NB4 (cell line): ENCODE measurements at regions not wholly inside any gene's neighbourhood (a gene's known extent, or its start where the extent isn't known, plus 50 kb on each side); places are given as distances from the start of the nearest gene placed in this dataset.

Source experiments
- CTCF ChIP-seq: IDR thresholded peaks from one replicate; pipeline ENCODE4 v1.5.1; 2012; ENCODE audit warnings: low read depth, low read length
- MAX ChIP-seq: IDR thresholded peaks from 2 replicates; pipeline ENCODE4 v1.6.1; 2011; ENCODE audit warnings: low read depth, low read length
- MYC ChIP-seq: IDR thresholded peaks from 2 replicates; pipeline ENCODE4 v1.6.1; 2011; ENCODE audit warnings: low read depth, low read length
- POLR2A ChIP-seq: IDR thresholded peaks from 2 replicates; pipeline ENCODE4 v1.6.1; 2011; ENCODE audit warnings: mild to moderate bottlenecking; ENCODE audit not compliant: insufficient read length; ENCODE audit errors: extremely low read depth

- TF ChIP-seq CTCF = no peak
- TF ChIP-seq MAX = no peak
- TF ChIP-seq MYC = no peak
- no peak for TF ChIP-seq POLR2A
Measured at GRCh38 chr4:155496294-155496626, 119.5 kb upstream of the MAP9 start.
